Vagina (tissue), 2 donors: ENCODE measurements at regions not wholly inside any gene's neighbourhood (a gene's known extent, or its start where the extent isn't known, plus 50 kb on each side); places are given as distances from the start of the nearest gene placed in this dataset.
"Not testable (repeated sequence)": the region's sequence is repeated elsewhere in the genome, so short reads cannot be mapped to it uniquely, and the experiment has no call there.

Source experiments
- DNase-seq, 2 donors: peaks; one replicate each; pipeline ENCODE4 v3.0.0-alpha.2; 2017; ENCODE audit errors: extremely low spot score in 2 of 2
- H3K27ac ChIP-seq: fragments of 200-600 bp; sonication (generic); one replicate; pipeline ENCODE4 v1.5.1; 2019
- H3K27me3 ChIP-seq: fragments of 200-600 bp; sonication (generic); one replicate; pipeline ENCODE4 v1.5.1; 2019
- H3K36me3 ChIP-seq, 2 donors: fragments of 200-600 bp; sonication (generic); one replicate each; pipeline ENCODE4 v1.5.1; 2017 to 2019
- H3K4me1 ChIP-seq: fragments of 200-600 bp; sonication (generic); one replicate; pipeline ENCODE4 v1.5.1; 2019
- H3K4me3 ChIP-seq, 2 donors: fragments of 200-600 bp; sonication (generic); 1 replicate in 1 of 2; 2 replicates in 1 of 2; pipeline ENCODE4 v1.5.1; 2016 to 2019
- H3K9me3 ChIP-seq: fragments of 200-600 bp; sonication (generic); one replicate; pipeline ENCODE4 v1.5.1; 2019
- CTCF ChIP-seq, 3 experiments: fragments of 450-650 bp in 2 of 3; fragments of 200-600 bp in 1 of 3; sonication (generic) in 1 of 3; IDR thresholded peaks; one replicate each; pipeline ENCODE4 v1.5.1; 2017 to 2019; ENCODE audit warnings: antibody characterized with exemption in 3 of 3, mild to moderate bottlenecking in 2 of 3, moderate library complexity in 2 of 3
- POLR2A ChIP-seq, 2 donors: fragments of 450-650 bp; IDR thresholded peaks; one replicate each; pipeline ENCODE4 v1.6.1; 2017; ENCODE audit warnings: antibody characterized with exemption in 2 of 2, mild to moderate bottlenecking in 2 of 2, moderate library complexity in 2 of 2
- POLR2AphosphoS5 ChIP-seq, 2 donors: sonication (generic); formaldehyde crosslinking; IDR thresholded peaks; one replicate each; pipeline ENCODE4 v1.9.0; 2017; ENCODE audit warnings: antibody characterized with exemption in 2 of 2, mild to moderate bottlenecking in 2 of 2, low read depth in 1 of 2; ENCODE audit not compliant: insufficient read depth in 1 of 2
- intact Hi-C: fragments of 100-400 bp; cut with DNase I; formaldehyde crosslinking; loops from one replicate; pipeline ENCODE4 v1.15.1; 2023

- Histone ChIP-seq H3K27me3 (no peaks in the 10 kb centered on the region), H3K4me3 (no peak overlapping the region), H3K9me3 (no peaks in the 10 kb centered on the region), H3K36me3 (no peaks in the 10 kb centered on the region), H3K27ac (no peak overlapping the region), H3K4me1 (no peaks in the 10 kb centered on the region)
- TF ChIP-seq POLR2A (IDR thresholded peaks at IDR 0.05) (no peak), CTCF (IDR thresholded peaks at IDR 0.05) (no peak), POLR2AphosphoS5 (IDR thresholded peaks at IDR 0.05; ENCODE audit: insufficient read depth in 1 of 2, low read depth in 1 of 2) (no peak)
- intact Hi-C loops, result no loop called here
- DNase-seq, result no peak
Measured at GRCh38 chr18:42545825-42546224, 569.7 kb downstream of the RIT2 start.

- no peak for TF ChIP-seq POLR2A (IDR thresholded peaks at IDR 0.05)
- TF ChIP-seq CTCF (IDR thresholded peaks at IDR 0.05), result no peak
- no peak for TF ChIP-seq POLR2AphosphoS5 (IDR thresholded peaks at IDR 0.05; ENCODE audit: insufficient read depth in 1 of 2, low read depth in 1 of 2)
- intact Hi-C loops, result no loop called here
- H3K4me3 ChIP-seq, result no peak overlapping the region
- H3K27ac ChIP-seq, result no peak overlapping the region
- no peaks in the 10 kb centered on the region for H3K9me3 ChIP-seq
- H3K4me1 ChIP-seq, result no peaks in the 10 kb centered on the region
- no peaks in the 10 kb centered on the region for H3K27me3 ChIP-seq
- H3K36me3 ChIP-seq, result no peaks in the 10 kb centered on the region
- DNase-seq, result no peak
Measured at GRCh38 chr18:42548493-42548892, 567.0 kb downstream of the RIT2 start.

GRCh38 chr18:42549596-42549995, 565.9 kb downstream of the RIT2 start:
- Histone ChIP-seq H3K9me3 (no peaks in the 10 kb centered on the region), H3K36me3 (no peaks in the 10 kb centered on the region), H3K27ac (no peak overlapping the region), H3K27me3 (no peaks in the 10 kb centered on the region), H3K4me1 (no peaks in the 10 kb centered on the region), H3K4me3 (no peak overlapping the region)
- intact Hi-C loops, result no loop called here
- TF ChIP-seq POLR2A (IDR thresholded peaks at IDR 0.05) (no peak), CTCF (IDR thresholded peaks at IDR 0.05) (no peak), POLR2AphosphoS5 (IDR thresholded peaks at IDR 0.05; ENCODE audit: insufficient read depth in 1 of 2, low read depth in 1 of 2) (no peak)
- no peak for DNase-seq

- H3K4me1 ChIP-seq, H3K27me3 ChIP-seq, H3K36me3 ChIP-seq, H3K9me3 ChIP-seq, H3K4me3 ChIP-seq, DNase-seq, H3K27ac ChIP-seq, intact Hi-C loops: not testable (repeated sequence)
Measured at GRCh38 chr18:42552559-42552958, 562.9 kb downstream of the RIT2 start.

- Histone ChIP-seq H3K36me3 (no peaks in the 10 kb centered on the region), H3K9me3 (no peaks in the 10 kb centered on the region), H3K27me3 (no peaks in the 10 kb centered on the region), H3K4me1 (no peaks in the 10 kb centered on the region), H3K4me3 (no peak overlapping the region), H3K27ac (no peak overlapping the region)
- intact Hi-C loops, result no loop called here
- DNase-seq, result no peak
- TF ChIP-seq POLR2AphosphoS5 (IDR thresholded peaks at IDR 0.05; ENCODE audit: insufficient read depth in 1 of 2, low read depth in 1 of 2) (no peak), POLR2A (IDR thresholded peaks at IDR 0.05) (no peak), CTCF (IDR thresholded peaks at IDR 0.05) (no peak)
Measured at GRCh38 chr18:42559069-42559690, 556.3 kb downstream of the RIT2 start.
